Type B pancreatic cell (in vitro differentiated cells): ENCODE measurements at regions not wholly inside any gene's neighbourhood (a gene's known extent, or its start where the extent isn't known, plus 50 kb on each side); places are given as distances from the start of the nearest gene placed in this dataset.
A peak's percentile ranks its signal among the peaks of the same experiment; 100 is the strongest.

Experiments
- DNase-seq: peaks from one replicate; pipeline ENCODE4 v3.0.0; 2021; ENCODE audit warnings: mixed read lengths; ENCODE audit not compliant: unreplicated experiment; ENCODE audit errors: extremely low spot score
- H3K27ac Mint-ChIP-seq: 2 replicates; pipeline ENCODE4 v1.8.0; 2021; ENCODE audit warnings: mild to moderate bottlenecking, mixed read lengths
- H3K27me3 Mint-ChIP-seq: 2 replicates; pipeline ENCODE4 v1.8.0; 2021; ENCODE audit warnings: mixed read lengths
- H3K36me3 Mint-ChIP-seq: 2 replicates; pipeline ENCODE4 v1.8.0; 2021; ENCODE audit warnings: mixed read lengths
- H3K4me1 Mint-ChIP-seq: one replicate; pipeline ENCODE4 v1.8.0; 2021; ENCODE audit warnings: mixed read lengths; ENCODE audit not compliant: unreplicated experiment
- H3K4me3 Mint-ChIP-seq: 2 replicates; pipeline ENCODE4 v1.8.0; 2021; ENCODE audit warnings: mild to moderate bottlenecking, mixed read lengths
- H3K9me3 Mint-ChIP-seq: 2 replicates; pipeline ENCODE4 v1.8.0; 2021; ENCODE audit warnings: mixed read lengths
- TF ChIP-seq, protein P1 (sequence below): fragments of 200-600 bp; sonication (generic); conservative IDR thresholded peaks from 2 replicates; pipeline ENCODE4 v1.5.0; 2021; ENCODE audit warnings: antibody characterized with exemption, mild to moderate bottlenecking

DNA sequence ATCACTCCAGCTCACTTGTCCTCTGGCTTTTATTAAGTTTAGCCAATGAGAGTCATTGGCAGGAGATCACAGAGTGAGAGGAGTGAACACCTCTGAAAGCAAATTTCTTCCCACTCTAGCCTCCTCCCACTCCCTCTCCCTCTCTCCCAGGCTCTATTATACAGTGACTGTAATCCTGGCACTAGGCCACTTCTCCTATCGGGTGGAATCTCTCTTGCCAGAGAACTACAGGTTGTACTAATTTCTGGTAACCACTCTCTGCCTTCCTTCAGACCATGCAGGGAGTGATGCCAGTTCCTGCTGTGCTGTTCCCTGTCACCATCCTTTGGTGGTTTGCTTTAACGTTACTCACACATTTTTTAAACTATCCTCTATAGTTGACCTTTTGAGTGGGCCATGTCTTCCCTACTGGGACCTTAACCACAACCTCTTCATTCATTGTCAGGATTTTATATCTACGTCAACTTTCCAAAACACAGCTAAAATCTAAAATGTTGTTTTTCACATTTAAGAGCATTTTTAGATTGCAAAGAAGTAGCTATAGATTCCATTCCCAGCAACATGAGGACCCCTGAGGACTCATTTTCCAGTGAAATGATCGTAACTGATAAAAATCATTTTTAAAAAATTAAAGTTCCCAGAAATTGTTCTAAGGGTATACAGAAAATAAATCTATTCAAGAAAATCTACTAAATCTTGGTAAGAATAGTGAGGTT, 217.1 kb downstream of the MREG start:
- no peak overlapping the region for H3K4me3 Mint-ChIP-seq
- no peaks in the 10 kb centered on the region for H3K9me3 Mint-ChIP-seq
- no peaks in the 10 kb centered on the region for H3K27me3 Mint-ChIP-seq
- peaks cover 26% of the 10 kb centered on the region for H3K4me1 Mint-ChIP-seq
- H3K27ac Mint-ChIP-seq: no peak overlapping the region
- DNase-seq: no peak
- TF ChIP-seq, protein P1, sequence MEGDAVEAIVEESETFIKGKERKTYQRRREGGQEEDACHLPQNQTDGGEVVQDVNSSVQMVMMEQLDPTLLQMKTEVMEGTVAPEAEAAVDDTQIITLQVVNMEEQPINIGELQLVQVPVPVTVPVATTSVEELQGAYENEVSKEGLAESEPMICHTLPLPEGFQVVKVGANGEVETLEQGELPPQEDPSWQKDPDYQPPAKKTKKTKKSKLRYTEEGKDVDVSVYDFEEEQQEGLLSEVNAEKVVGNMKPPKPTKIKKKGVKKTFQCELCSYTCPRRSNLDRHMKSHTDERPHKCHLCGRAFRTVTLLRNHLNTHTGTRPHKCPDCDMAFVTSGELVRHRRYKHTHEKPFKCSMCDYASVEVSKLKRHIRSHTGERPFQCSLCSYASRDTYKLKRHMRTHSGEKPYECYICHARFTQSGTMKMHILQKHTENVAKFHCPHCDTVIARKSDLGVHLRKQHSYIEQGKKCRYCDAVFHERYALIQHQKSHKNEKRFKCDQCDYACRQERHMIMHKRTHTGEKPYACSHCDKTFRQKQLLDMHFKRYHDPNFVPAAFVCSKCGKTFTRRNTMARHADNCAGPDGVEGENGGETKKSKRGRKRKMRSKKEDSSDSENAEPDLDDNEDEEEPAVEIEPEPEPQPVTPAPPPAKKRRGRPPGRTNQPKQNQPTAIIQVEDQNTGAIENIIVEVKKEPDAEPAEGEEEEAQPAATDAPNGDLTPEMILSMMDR: no peak
- H3K36me3 Mint-ChIP-seq: no peaks in the 10 kb centered on the region

DNA sequence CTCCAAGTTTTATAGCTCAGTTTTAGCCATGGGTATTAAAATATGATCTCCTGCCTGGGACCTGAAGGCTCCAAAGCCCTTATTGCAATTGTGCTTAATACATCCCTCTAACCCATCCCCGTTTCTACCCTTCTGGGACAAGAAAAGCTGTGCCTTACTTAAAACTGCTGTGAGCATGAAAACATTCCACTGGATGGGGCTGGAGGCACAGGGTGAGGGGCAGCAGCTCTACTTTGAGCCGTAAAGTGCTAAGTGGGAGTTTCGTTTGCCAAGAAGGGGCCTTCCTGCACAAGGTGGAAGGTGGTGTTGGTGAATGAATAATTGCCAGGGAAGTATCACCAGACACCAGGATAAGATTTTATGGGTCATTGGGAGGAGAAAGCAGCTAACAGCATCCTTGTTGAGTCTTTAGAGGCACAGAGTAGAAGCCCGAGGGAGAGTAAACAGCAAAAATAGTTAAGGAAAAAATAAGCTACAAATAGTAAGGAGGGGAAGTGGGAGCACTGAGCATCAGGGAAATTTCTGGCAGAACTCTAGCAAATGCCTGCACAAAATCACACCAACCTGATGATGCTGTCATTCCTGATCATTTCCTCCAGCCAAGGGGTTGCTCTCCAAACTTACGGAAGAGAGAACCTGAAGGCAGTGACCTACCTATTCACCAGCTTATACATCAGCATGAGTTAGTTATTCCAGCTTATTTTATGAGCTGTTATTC, 218.4 kb downstream of the MREG start:
- Mint-ChIP-seq H3K36me3 (no peaks in the 10 kb centered on the region), H3K27me3 (no peaks in the 10 kb centered on the region), H3K4me3 (no peak overlapping the region), H3K4me1 (peaks cover 36% of the 10 kb centered on the region), H3K9me3 (no peaks in the 10 kb centered on the region), H3K27ac (peak overlapping the region; percentile 23)
- TF ChIP-seq, protein P1: peak; percentile 28
- DNase-seq: no peak

DNA sequence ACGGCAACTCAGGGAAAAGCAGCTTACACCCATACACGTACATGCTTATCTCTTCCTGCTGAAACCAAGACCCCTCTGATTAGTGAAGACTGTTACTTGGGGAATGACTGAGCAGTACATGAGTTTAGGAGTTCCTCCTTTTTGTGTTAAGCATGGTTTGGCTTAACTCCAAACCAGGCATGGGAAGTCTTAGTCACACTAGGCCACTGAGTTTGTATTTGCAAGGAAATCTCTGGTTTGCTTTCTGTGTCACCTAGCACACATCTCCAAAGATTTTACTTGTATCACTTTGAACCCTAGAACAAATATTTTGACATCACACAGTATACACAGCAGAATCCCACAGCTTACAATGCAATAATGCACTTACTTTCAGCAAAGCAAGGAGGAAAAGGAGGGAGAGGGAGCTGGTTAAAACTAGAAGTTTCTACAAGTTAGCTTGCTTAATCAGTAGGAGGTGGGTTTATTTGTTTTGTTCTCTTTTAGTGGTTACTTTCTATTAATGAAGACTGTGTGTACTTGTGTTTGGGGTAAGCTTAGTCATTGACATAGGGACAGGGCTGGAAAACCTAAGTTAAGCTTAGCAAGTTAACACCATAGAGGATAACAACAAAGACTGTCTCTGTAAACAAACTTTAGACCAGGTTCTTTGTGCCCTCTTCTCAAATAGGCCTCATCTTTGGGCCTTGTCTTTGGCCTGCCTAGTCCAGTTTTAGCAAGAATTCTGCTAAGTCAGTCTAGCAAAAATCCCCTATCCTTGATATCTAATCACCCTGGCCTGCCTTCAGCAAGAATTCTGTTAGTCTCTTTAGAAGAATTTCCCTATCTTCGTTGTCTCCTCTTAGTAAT, 219.4 kb downstream of the MREG start:
- Mint-ChIP-seq H3K27me3 (no peaks in the 10 kb centered on the region), H3K4me1 (peaks cover 36% of the 10 kb centered on the region), H3K9me3 (no peaks in the 10 kb centered on the region), H3K27ac (no peak overlapping the region), H3K4me3 (no peak overlapping the region), H3K36me3 (no peaks in the 10 kb centered on the region)
- no peak for DNase-seq
- TF ChIP-seq, protein P1: no peak

DNA sequence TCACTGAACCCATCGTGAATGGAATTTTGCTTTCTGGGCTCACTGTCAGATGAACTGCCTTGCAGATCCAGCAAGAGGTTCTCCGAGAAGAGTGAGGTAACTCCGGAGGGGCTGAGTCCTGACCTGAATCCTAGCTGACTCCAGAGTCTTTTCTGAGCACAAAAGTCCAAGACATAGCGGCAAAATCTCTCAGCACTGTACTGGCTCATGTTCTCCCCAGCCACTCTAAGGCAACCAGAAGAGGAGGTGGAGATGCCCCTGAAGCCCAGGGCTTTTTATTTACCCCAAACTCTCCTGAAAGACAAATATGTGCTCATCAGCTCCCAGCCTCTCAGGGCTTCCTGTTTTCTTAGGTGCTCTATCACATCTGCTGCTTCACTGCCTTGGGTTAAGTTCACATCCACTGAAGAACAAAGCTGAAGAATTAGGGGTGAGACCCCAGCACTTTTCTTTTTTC, 221.8 kb downstream of the MREG start:
- DNase-seq: no peak
- Mint-ChIP-seq H3K4me1 (peaks cover 38% of the 10 kb centered on the region), H3K27ac (no peak overlapping the region), H3K9me3 (no peaks in the 10 kb centered on the region), H3K27me3 (no peaks in the 10 kb centered on the region), H3K36me3 (no peaks in the 10 kb centered on the region), H3K4me3 (no peak overlapping the region)
- TF ChIP-seq, protein P1: no peak

DNA sequence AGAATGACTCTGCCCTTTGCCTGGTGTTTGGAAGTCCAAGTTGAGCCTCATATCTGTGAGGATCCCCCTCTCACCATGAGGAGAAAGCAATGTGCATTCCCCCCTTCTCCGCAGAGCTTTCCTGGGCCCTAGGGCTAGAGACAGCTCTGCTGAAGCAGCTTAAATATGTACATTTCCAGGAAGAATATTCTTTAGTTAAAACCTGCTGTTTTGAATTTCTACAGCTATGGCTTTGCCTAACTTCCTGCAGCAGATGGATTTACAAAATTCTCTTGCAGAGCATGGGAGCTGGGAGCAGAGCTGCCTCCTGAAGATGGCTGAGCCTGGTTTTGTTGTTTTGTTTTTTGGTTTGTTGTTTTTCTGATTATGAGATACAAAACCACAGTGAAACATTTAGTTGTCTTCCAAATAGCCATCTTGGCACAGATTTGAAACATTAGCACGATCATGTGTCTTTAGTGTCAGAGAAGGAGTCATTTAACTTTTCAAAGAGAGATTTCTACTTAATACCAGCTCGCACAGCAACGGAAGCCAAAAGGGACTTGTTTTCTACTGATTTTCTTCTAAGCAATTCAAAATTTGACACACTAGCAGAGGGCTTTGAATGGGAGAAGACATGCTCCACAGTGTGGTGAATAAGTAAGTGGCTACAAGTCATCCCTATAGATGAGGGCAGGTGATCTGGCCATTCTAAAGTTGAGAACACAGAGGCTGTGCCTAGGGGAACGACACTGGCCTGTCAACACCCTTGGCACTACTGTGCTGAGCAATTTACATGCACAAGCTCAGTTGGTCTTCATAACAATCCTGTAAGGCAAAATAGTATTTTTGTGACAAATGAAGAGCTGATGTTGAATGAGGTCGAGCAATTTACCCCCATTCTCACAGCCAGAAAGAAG, 222.6 kb downstream of the MREG start:
- Mint-ChIP-seq H3K4me1 (peaks cover 36% of the 10 kb centered on the region), H3K27ac (no peak overlapping the region), H3K9me3 (no peaks in the 10 kb centered on the region), H3K36me3 (no peaks in the 10 kb centered on the region), H3K4me3 (no peak overlapping the region), H3K27me3 (no peaks in the 10 kb centered on the region)
- no peak for DNase-seq
- TF ChIP-seq, protein P1: no peak
